DOHH2 (cell line): ENCODE measurements at regions not wholly inside any gene's neighbourhood (a gene's known extent, or its start where the extent isn't known, plus 50 kb on each side); places are given as distances from the start of the nearest gene placed in this dataset.

ENCODE experiments used
- H3F3A ChIP-seq: fragments of 200-600 bp; sonication (generic), shearing (Covaris generic); 2 replicates; pipeline ENCODE4 v1.6.0; 2016; ENCODE audit warnings: antibody characterized with exemption, mild to moderate bottlenecking; ENCODE audit not compliant: control insufficient read depth, insufficient read depth
- H3K27ac ChIP-seq: fragments of 200-600 bp; sonication (generic); 2 replicates; pipeline ENCODE4 v1.5.1; 2014; ENCODE audit warnings: low read depth, mild to moderate bottlenecking, low read length, moderate library complexity
- H3K27me3 ChIP-seq: fragments of 200-600 bp; sonication (generic); 2 replicates; pipeline ENCODE4 v1.6.1; 2014; ENCODE audit warnings: mild to moderate bottlenecking, low read length, mixed read lengths; ENCODE audit not compliant: control insufficient read depth
- H3K36me3 ChIP-seq: fragments of 200-600 bp; sonication (generic); 2 replicates; pipeline ENCODE4 v1.6.1; 2014; ENCODE audit warnings: mild to moderate bottlenecking, low read length, moderate library complexity, mixed read lengths; ENCODE audit not compliant: control insufficient read depth
- H3K4me1 ChIP-seq: fragments of 200-600 bp; sonication (generic); 2 replicates; pipeline ENCODE4 v1.6.1; 2014; ENCODE audit warnings: mild to moderate bottlenecking, low read length, mixed read lengths; ENCODE audit not compliant: control insufficient read depth
- H3K4me2 ChIP-seq: fragments of 200-600 bp; sonication (generic); 2 replicates; pipeline ENCODE4 v1.6.0; 2014; ENCODE audit warnings: mild to moderate bottlenecking, low read length, moderate library complexity
- H3K4me3 ChIP-seq: fragments of 200-600 bp; sonication (generic); 2 replicates; pipeline ENCODE4 v1.5.1; 2014; ENCODE audit warnings: mild to moderate bottlenecking, low read length, mixed read lengths
- H3K79me2 ChIP-seq: fragments of 200-600 bp; sonication (generic); 2 replicates; pipeline ENCODE4 v1.6.1; 2014; ENCODE audit warnings: mild to moderate bottlenecking, low read length, mixed read lengths; ENCODE audit not compliant: control insufficient read depth
- H3K9me2 ChIP-seq: fragments of 200-600 bp; sonication (generic); replicated peaks from 2 replicates; pipeline ENCODE4 v1.6.1; 2014; ENCODE audit warnings: mild to moderate bottlenecking, low read length, mixed read lengths; ENCODE audit not compliant: control insufficient read depth
- H3K9me3 ChIP-seq: fragments of 200-600 bp; sonication (generic); 2 replicates; pipeline ENCODE4 v1.6.1; 2014; ENCODE audit warnings: antibody characterized with exemption, low read length, mixed read lengths; ENCODE audit not compliant: control insufficient read depth, insufficient read depth
- H4K20me1 ChIP-seq: fragments of 200-600 bp; sonication (generic); 2 replicates; pipeline ENCODE4 v1.6.0; 2014; ENCODE audit warnings: low read depth, mild to moderate bottlenecking, antibody characterized with exemption, low read length, moderate library complexity; ENCODE audit not compliant: control insufficient read depth, insufficient read depth
- EZH2phosphoT487 ChIP-seq: fragments of 200-600 bp; sonication (generic); IDR thresholded peaks from 2 replicates; pipeline ENCODE4 v1.6.1; 2017; ENCODE audit warnings: borderline replicate concordance, mild to moderate bottlenecking, antibody characterized with exemption, low read length, moderate library complexity, mixed read lengths
- TF ChIP-seq, protein P1 (sequence below): fragments of 200-600 bp; sonication (generic); IDR thresholded peaks from one replicate; pipeline ENCODE4 v1.5.1; 2014; ENCODE audit warnings: antibody characterized with exemption, mild to moderate bottlenecking, low read depth, low read length; ENCODE audit not compliant: poor library complexity, severe bottlenecking

DNA sequence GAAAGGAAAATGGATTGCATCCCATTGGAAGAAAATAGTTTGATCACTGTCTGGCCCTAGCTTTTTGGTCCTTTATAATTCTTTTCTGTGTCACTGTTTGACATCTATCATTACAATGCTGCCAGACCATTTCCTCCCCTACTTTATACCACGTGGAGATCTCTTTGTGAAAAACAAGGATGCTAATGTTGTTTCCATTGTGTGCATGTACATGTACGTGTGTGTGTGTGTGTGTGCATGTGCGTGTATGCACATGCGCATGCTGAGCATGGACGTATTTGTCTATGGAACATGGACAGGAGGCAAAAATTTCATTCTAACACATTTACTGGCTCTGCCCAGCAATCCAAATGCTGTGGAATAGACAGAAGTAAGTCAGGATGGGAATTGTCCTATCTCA lies 153.1 kb upstream of the PLXNA2 start:
- no peaks in the 10 kb centered on the region for H3K9me2 ChIP-seq
- no peaks in the 10 kb centered on the region for H3K79me2 ChIP-seq
- H3K36me3 ChIP-seq: no peaks in the 10 kb centered on the region
- no peaks in the 10 kb centered on the region for H3F3A ChIP-seq
- H3K27me3 ChIP-seq: no peaks in the 10 kb centered on the region
- TF ChIP-seq, protein P1, sequence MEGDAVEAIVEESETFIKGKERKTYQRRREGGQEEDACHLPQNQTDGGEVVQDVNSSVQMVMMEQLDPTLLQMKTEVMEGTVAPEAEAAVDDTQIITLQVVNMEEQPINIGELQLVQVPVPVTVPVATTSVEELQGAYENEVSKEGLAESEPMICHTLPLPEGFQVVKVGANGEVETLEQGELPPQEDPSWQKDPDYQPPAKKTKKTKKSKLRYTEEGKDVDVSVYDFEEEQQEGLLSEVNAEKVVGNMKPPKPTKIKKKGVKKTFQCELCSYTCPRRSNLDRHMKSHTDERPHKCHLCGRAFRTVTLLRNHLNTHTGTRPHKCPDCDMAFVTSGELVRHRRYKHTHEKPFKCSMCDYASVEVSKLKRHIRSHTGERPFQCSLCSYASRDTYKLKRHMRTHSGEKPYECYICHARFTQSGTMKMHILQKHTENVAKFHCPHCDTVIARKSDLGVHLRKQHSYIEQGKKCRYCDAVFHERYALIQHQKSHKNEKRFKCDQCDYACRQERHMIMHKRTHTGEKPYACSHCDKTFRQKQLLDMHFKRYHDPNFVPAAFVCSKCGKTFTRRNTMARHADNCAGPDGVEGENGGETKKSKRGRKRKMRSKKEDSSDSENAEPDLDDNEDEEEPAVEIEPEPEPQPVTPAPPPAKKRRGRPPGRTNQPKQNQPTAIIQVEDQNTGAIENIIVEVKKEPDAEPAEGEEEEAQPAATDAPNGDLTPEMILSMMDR: no peak
- no peak for TF ChIP-seq EZH2phosphoT487
- no peaks in the 10 kb centered on the region for H4K20me1 ChIP-seq
- H3K27ac ChIP-seq: no peak overlapping the region
- no peaks in the 10 kb centered on the region for H3K9me3 ChIP-seq
- no peak overlapping the region for H3K4me3 ChIP-seq
- H3K4me2 ChIP-seq: no peak overlapping the region
- no peaks in the 10 kb centered on the region for H3K4me1 ChIP-seq

DNA sequence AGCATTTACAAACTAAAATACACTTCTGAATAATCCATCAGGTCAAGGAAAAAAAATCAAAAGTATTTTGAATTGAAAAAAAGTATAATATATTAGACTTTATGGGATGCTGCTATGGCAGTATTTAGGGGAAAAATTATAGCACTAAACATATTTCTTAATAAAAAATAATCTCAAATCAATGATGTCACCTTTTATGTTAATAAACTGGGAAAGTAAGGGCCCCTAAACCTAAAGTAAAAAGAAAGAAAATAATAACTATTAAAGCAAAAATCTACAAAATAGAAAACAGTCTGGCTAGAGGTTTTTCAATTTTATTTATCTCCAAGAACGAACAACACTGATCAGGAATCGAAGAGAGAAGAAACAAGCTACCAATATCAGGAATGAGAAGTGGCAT lies 160.8 kb upstream of the PLXNA2 start:
- H3K79me2 ChIP-seq: no peaks in the 10 kb centered on the region
- TF ChIP-seq EZH2phosphoT487: no peak
- TF ChIP-seq, protein P1: no peak
- no peaks in the 10 kb centered on the region for H3K4me1 ChIP-seq
- H3K9me3 ChIP-seq: no peaks in the 10 kb centered on the region
- H3K9me2 ChIP-seq: no peaks in the 10 kb centered on the region
- H4K20me1 ChIP-seq: no peaks in the 10 kb centered on the region
- no peak overlapping the region for H3K4me3 ChIP-seq
- no peak overlapping the region for H3K27ac ChIP-seq
- H3K36me3 ChIP-seq: no peaks in the 10 kb centered on the region
- no peak overlapping the region for H3K4me2 ChIP-seq
- H3K27me3 ChIP-seq: no peaks in the 10 kb centered on the region
- no peaks in the 10 kb centered on the region for H3F3A ChIP-seq

DNA sequence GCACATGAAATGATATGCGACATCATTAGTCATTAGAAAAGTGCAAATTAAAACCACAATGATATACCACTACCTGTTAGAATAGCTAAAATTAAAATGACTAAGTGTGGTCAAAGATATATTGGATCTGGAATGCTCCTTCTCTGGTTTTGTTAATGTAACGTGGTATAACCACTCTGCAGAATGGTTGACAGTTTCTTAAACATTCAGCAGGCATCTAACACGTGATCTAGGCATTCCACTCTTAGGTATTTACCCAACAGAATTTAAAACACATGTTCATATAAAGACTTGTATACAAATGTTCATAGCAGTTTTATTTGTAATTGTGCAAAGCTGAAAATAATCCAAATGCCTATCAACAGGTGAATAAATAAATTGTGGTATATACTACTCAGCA lies 165.0 kb upstream of the PLXNA2 start:
- Histone ChIP-seq H4K20me1 (no peaks in the 10 kb centered on the region), H3K9me2 (no peaks in the 10 kb centered on the region; the same call in 1 of the 2 replicates), H3K27ac (no peak overlapping the region), H3K4me1 (no peaks in the 10 kb centered on the region), H3K27me3 (no peaks in the 10 kb centered on the region), H3K4me3 (no peak overlapping the region), H3K79me2 (no peaks in the 10 kb centered on the region), H3F3A (no peaks in the 10 kb centered on the region), H3K36me3 (no peaks in the 10 kb centered on the region), H3K4me2 (no peak overlapping the region), H3K9me3 (no peaks in the 10 kb centered on the region)
- TF ChIP-seq EZH2phosphoT487: no peak

- Histone ChIP-seq H3K4me2 (no peak overlapping the region), H3K27ac (no peak overlapping the region), H3K27me3 (0 out of 2 replicates have a peak, but pooled peaks cover 2% of the 10 kb centered on the region), H3K4me3 (no peak overlapping the region), H3K79me2 (no peaks in the 10 kb centered on the region), H3F3A (no peaks in the 10 kb centered on the region), H3K9me2 (no peaks in the 10 kb centered on the region; the same call in 1 of the 2 replicates), H3K36me3 (no peaks in the 10 kb centered on the region), H4K20me1 (no peaks in the 10 kb centered on the region), H3K9me3 (no peaks in the 10 kb centered on the region), H3K4me1 (no peaks in the 10 kb centered on the region)
- TF ChIP-seq EZH2phosphoT487: no peak
- TF ChIP-seq, protein P1: no peak
Observed at GRCh38 chr1:208410409-208410808, 166.2 kb upstream of the PLXNA2 start.
